ENCODE measurements at regions not wholly inside any gene's neighbourhood (a gene's known extent, or its start where the extent isn't known, plus 50 kb on each side); places are given as distances from the start of the nearest gene placed in this dataset.

DNA sequence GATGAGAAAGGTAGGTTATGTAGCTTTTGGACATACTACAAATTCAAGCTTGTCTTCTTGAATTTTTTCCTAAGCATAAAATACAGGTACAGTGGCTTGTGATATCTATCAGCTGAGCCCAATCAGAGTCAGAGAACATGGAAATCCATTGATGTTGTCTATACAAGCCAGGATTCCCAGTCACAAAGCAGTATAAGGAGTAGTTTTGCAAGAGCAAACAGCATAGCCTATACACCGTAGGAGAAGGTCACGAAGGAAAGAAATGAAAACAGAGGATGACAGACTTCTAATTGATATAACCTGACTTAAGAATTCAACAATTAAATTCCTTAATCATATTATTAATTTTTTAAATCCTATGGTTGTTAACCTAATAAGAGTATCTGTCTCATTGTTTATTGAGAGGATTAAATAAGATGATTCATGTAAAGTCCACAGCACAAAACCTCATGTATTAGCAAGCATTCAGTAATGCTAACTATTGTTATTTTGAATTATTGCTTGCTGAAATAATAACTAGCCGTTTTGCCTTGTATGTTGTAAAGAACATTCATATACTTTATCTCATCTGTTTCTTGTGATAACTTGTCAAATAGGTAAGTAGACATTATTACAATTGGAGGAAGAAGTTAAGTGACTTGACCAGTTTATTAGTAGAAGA lies 276.6 kb upstream of the ZPLD1 start:
- TF ChIP-seq GATA2 (CRISPR knock-in tag; IDR thresholded peaks at IDR 0.05) (no peak), JUND (IDR thresholded peaks at IDR 0.05) (no peak), RFX5 (IDR thresholded peaks at IDR 0.05; ENCODE audit: low read length) (no peak), TAF1 (IDR thresholded peaks at IDR 0.05; ENCODE audit: borderline replicate concordance, low read depth, low read length) (no peak), CHD2 (IDR thresholded peaks at IDR 0.05; ENCODE audit: low read length, partially characterized antibody) (no peak), SMC3 (IDR thresholded peaks at IDR 0.05; ENCODE audit: low read depth, low read length) (no peak), RAD21 (IDR thresholded peaks at IDR 0.05; ENCODE audit: low read length) (no peak), GABPA (IDR thresholded peaks at IDR 0.05; ENCODE audit: low read depth) (no peak), MEF2A (IDR thresholded peaks at IDR 0.05; ENCODE audit: borderline replicate concordance, low read depth) (no peak), POLR2AphosphoS5 (IDR thresholded peaks at IDR 0.05; ENCODE audit: low read depth, low read length) (no peak), EZH2phosphoT487 (IDR thresholded peaks at IDR 0.05; ENCODE audit: borderline replicate concordance, low read depth) (no peak)
- TF ChIP-seq, protein P1, sequence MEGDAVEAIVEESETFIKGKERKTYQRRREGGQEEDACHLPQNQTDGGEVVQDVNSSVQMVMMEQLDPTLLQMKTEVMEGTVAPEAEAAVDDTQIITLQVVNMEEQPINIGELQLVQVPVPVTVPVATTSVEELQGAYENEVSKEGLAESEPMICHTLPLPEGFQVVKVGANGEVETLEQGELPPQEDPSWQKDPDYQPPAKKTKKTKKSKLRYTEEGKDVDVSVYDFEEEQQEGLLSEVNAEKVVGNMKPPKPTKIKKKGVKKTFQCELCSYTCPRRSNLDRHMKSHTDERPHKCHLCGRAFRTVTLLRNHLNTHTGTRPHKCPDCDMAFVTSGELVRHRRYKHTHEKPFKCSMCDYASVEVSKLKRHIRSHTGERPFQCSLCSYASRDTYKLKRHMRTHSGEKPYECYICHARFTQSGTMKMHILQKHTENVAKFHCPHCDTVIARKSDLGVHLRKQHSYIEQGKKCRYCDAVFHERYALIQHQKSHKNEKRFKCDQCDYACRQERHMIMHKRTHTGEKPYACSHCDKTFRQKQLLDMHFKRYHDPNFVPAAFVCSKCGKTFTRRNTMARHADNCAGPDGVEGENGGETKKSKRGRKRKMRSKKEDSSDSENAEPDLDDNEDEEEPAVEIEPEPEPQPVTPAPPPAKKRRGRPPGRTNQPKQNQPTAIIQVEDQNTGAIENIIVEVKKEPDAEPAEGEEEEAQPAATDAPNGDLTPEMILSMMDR (IDR thresholded peaks at IDR 0.05), result no peak
- TF ChIP-seq, protein P2, sequence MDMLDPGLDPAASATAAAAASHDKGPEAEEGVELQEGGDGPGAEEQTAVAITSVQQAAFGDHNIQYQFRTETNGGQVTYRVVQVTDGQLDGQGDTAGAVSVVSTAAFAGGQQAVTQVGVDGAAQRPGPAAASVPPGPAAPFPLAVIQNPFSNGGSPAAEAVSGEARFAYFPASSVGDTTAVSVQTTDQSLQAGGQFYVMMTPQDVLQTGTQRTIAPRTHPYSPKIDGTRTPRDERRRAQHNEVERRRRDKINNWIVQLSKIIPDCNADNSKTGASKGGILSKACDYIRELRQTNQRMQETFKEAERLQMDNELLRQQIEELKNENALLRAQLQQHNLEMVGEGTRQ (IDR thresholded peaks at IDR 0.05; ENCODE audit: borderline replicate concordance, low read depth, low read length), result no peak
